ENCODE measurements at regions not wholly inside any gene's neighbourhood (a gene's known extent, or its start where the extent isn't known, plus 50 kb on each side); places are given as distances from the start of the nearest gene placed in this dataset.
"Not testable (repeated sequence)": the region's sequence is repeated elsewhere in the genome, so short reads cannot be mapped to it uniquely, and the experiment has no call there.

DNA sequence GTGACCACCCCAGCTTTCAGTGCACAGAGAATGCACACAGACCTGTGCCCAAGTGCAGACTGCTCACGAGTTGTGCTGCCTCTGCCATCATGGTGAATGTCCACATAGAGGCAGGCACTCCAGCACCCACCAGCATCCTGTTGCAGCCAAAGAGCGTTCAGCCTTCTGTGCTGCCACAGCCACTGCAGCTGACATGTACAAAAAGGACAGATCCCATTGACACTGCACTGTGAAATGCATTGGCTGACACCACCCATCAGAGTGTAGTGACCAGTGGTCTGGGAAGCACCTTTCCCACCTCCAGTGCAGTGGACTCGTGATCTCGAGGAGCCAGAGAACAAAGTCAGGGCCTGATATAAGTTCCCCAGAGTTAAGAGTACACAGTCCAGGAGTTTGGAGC is 260.3 kb downstream of the RAP2B start:
- no peak overlapping the region for H3K4me3 ChIP-seq
- H3K27ac ChIP-seq, result no peak overlapping the region

DNA sequence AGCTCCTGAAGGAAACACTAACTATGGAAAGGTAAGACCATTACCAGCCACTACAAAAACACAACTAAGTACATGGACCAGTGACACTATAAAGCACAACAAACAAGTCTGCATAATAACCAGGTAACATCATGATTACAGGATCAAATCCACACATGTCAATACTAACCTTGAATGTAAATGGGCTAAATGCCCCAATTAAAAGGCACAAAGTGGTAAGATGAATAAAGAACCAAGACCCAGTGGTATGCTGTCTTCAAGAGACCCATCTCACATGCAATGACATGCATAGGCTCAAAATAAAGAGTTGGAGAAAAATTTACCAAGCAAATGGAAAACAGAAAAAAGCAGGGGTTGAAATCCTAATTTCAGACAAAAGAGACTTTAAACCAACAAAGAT is 261.8 kb downstream of the RAP2B start:
- H3K4me3 ChIP-seq, result not testable (repeated sequence)

DNA sequence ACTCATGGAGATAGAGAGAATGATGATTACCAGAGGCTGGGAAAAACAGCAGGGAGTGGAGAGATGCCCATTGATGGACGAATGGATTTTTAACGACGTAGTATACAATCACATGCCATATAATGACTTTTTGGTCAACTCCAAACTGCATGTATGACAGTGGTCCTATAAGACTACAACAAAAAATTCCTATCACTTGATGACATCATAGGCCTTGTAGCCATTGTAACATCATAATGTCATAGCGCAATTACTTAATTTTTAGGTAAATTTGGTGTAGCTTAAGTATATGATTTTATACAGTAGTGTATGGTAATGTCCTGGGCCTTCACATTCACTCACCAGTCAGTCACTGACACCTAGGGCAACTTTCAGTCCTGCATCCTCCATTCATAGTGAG is 264.3 kb downstream of the RAP2B start:
- Histone ChIP-seq H3K4me3 (no peak overlapping the region), H3K27ac (no peak overlapping the region)

More for the DNA sequence above, 261.8 kb downstream of the RAP2B start:
- H3K27ac ChIP-seq, result not testable (repeated sequence)

DNA sequence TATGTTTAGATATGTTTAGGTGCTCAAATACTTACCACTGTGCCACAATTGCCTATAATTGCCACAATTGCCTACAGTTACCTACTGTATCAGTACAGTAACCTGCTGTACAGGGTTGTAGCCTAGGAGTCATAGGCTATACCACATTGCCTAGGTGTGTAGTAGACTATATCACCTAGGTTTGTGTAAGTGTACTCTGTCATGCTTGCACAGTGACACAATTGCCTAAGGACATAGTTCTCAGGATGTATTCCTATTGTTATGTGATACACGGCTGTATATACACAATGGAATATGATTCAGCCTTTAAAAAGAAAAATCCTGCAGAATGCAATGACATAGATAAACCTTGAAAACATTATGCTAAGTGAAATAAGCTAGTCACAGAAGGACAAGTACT is 264.8 kb downstream of the RAP2B start:
- Histone ChIP-seq H3K27ac (no peak overlapping the region), H3K4me3 (no peak overlapping the region)

DNA sequence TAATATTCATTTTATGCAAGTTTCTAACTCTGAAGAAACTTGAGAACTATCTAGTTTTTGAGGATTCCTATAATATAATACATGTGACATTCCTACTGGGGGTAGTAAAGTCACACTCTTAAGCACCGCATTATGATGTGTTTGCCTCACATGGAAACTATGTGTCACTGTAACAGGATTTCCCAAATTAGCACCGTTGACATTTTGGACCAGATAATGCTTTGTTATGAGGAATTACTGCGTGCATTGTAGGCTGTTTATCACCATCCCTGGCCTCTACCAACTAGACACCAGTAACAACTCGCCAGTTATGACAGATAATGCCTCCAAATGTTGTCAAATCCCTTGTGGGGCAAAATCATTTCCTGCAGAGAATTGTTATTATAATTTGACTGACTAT is 267.8 kb downstream of the RAP2B start:
- H3K27ac ChIP-seq, result peak overlapping the region in 1 of 21 experiments; percentile 37
- no peak overlapping the region for H3K4me3 ChIP-seq

DNA sequence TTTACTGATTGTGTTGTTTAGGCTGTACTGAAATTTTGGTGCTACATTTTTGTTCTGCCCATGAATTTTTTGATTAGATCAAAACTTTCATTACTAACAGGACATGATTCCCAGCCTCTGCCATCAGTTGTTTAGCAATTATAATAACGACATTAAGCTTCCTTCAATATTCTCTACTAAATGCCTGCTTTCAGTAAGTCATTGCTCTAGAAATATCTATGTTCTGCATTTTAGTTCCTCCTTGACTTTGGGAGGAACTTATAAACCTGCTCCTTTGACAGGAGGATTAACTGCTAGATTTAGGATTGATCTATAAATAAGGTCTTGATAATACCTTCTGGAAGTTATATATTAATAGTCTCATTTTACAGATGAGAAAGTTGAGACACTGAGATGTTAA is 269.1 kb downstream of the RAP2B start:
- Histone ChIP-seq H3K27ac (no peak overlapping the region), H3K4me3 (no peak overlapping the region)

DNA sequence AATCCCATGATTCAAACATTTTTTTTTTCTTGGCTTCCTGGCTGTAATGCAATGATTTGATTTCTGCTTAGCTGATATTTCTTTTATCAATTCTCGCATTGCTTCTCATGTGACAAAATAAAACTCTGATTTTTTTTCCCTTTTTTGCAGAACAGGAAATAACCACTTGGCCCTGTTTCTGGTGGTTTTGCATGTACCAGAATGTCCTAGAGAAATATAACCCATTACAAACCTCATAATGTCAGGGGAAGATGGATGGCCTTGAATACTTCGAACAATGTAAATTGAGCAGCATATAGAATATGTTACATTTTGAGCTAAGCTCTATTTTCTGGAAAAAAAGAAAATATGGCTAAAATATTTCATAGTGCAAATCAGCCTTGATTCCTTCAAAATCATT is 275.6 kb downstream of the RAP2B start:
- no peak overlapping the region for H3K4me3 ChIP-seq

DNA sequence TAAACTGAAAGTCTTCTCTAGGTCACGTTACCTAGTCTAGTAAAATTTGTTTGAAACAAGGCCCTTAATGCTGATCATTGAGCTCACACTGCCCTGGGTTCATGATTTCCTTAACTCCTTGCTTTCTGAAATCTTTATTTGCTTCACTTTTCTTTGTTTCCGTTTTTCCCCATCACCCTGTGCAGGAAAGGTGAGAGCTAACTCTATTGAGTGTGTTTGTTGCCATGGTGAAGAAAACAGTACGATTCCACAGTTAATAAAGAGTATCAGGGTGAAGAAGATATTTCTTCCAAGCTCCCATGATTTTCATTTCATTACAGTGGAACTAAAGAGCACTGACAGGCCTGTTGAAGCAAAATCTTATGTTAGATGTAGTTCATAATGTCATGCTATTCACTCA is 276.2 kb downstream of the RAP2B start:
- H3K4me3 ChIP-seq, result no peak overlapping the region
- no peak overlapping the region for H3K27ac ChIP-seq

More for the DNA sequence above, 275.6 kb downstream of the RAP2B start:
- H3K27ac ChIP-seq, result no peak overlapping the region

DNA sequence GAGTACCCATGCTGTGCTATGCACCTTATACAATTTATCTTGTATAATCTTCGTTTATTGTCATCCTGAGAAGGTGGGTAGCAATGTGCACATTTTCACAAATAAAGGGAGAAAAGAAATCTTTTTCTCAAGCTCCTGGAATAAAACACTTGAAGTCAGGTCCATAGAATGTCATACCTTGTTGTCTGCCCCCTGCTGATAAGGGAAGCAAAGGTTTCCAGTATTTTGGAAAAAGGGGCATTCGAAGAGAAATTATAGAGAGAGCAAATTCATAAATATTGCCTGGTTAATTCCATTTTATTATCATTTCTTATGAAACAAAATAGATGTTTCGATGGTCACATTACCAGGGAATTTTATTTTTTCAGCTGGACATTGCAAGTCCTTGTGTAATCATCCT is 277.8 kb downstream of the RAP2B start:
- Histone ChIP-seq H3K4me3 (no peak overlapping the region), H3K27ac (no peak overlapping the region)

DNA sequence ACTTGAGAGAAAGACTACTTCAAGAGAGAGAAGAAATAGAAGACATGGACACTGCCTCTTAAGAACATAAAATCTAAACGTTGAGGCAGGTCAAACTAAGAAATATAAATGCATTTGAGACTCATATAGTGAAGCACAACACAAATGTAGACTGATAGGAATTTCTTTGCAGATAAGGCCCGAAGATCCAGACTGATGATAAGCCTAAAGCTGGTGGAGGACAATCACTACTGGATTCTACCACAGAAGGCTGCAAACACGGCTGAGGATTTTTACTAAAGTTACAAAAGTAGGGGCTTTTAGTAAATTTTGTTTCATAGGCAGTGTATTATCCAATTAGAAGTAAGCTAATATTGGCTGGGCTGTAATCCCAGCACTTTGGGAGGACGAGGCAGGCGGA is 278.3 kb downstream of the RAP2B start:
- H3K4me3 ChIP-seq, result no peak overlapping the region
- H3K27ac ChIP-seq, result no peak overlapping the region

DNA sequence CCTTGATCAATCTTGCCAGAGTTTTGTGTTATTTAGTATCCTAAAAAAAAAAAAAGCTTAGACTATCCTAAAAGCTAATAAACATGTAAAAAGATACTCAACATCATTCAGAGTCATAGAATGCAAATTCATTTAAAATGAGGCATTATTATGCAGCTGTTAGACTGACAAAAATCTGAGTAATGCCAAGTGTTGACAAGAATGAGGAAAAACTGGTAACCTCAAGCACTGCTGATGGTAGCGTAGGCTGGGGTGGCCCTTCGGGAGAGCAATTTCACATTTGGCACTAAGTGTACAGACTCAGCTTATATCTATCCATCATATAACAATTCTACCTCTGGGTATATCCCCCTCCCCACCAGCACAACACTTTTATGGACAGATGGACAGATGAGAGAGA is 280.4 kb downstream of the RAP2B start:
- H3K27ac ChIP-seq, result no peak overlapping the region
- no peak overlapping the region for H3K4me3 ChIP-seq

DNA sequence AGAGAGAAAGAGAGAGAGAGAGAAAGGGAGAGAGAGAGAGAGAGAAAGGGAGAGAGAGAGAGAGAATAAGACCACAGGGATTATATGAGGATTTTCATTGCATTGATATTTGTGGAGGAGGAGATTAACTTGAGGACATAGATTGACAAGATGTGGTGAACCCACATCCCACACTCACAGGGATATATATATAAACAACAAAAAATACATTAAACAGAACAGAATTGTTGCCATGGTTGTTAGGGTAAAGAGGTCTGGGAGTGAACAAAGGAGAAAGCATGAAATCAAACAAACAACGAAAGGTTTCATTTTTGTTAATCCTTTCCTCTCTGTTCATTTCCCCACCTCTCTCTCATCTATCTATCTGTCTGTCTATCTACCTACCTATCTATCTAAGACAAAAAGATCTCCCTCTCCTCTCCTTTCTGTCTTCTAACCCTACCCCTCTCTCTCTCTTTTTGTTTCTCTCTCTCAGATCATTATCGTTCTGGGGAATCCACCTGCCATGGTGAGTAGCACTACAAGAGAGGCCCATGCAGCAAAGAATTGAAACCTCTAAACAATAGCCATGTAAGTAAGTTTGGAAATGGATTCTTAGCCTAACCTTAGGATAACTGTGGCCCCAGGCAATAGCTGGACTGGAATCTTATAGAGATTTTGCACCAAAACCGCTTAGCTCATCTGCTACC is 280.9 kb downstream of the RAP2B start:
- no peak overlapping the region for H3K27ac ChIP-seq
- no peak overlapping the region for H3K4me3 ChIP-seq

DNA sequence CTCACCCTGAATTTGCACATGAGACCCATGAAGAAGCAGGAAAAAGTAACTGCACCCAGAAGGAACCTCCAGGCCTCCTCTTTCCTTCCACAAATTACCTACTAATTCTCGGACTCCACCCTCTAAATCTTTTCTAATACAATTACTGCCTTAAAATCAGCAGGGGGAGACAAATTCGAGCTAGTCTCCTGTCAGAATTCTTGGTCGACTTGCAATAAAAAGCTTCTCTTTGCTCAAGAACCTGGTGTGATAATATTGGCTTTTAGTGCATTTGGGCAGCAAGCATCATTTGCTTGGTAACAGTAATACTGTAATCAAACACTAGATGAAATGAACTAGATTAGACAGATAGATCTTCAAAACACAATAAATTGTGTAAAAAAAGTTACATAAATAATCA is 281.9 kb downstream of the RAP2B start:
- no peak overlapping the region for H3K4me3 ChIP-seq
- no peak overlapping the region for H3K27ac ChIP-seq

DNA sequence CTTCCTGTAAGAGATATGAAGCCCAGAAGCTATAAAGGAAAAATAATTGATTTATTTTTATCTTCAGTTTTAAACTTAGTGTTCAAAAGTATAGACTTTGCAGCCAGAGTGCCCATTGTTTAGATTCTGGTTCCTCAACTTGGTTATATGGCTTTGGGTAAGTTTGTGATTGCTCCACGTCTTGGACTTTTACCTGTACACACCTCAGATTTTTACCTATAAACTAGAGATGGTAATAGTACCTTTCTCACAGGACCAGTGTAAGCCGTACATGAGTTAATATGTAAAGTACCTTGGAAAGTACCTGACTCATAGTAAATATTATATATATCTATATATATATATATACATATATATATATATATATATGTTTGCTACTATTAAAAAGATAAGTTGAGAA is 283.8 kb downstream of the RAP2B start:
- no peak overlapping the region for H3K4me3 ChIP-seq
- no peak overlapping the region for H3K27ac ChIP-seq

DNA sequence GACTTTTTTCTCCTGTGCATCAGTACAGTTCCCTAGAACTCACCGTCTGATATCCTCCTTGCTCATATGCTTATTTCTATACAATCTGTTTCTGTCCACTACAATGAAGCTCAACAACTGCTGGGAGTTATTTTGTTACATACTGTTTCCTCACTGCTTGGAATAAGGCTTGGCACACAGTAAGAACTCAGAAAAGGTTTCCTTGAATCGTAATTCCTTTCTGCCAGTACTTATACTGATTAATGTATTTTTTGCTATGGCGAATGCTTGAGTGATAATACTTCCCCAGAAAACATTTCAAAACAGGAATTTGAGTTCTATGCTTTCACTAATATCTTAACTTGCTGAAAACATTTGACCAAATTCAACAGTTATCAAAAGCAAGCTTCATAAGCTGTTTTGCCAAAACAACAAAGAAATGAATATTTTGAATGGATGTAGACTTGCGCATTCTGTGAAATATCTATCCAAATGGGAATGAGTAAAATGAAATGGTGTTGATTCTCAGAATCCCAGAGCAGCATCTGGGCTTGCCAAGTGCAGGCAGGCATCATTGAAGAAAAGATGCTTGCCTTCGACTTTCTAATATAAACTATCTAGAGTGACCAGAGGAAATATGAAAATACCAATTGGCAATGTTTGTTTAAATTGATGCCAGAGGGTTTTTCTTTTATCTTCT is 286.3 kb downstream of the RAP2B start:
- H3K4me3 ChIP-seq, result no peak overlapping the region
- no peak overlapping the region for H3K27ac ChIP-seq

DNA sequence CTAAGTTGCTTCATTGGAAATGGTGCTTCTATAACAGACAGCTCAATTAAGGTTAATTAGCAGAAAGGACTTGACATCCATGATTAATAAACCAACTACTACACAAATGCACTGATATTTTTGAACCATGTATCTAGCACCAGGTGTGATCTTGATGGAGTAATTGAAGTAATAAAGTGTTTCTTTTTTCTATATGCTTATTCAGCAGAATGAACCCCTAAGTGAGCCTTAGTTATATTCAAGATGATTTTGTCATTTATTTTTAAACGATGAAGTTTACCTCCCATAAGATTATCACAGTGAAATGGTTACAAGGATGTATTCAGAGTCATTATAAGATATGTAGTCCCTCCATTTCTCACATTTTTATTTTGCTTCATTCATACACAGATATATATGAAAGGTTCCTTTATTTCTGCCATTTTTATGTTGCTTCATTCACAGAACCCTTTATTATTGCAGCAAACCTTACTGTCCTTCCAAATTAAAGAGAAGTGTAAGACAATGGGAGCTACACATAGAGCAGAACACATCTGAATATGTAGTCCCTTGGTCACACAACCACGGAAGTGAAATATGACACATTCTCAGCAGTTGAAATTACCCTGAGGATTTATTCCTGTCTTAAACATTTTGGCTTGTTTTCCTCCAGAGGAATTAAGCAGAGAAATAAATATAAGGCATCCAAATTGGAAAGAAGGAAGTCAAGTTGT is 295.0 kb downstream of the RAP2B start:
- Histone ChIP-seq H3K4me3 (no peak overlapping the region), H3K27ac (no peak overlapping the region)

DNA sequence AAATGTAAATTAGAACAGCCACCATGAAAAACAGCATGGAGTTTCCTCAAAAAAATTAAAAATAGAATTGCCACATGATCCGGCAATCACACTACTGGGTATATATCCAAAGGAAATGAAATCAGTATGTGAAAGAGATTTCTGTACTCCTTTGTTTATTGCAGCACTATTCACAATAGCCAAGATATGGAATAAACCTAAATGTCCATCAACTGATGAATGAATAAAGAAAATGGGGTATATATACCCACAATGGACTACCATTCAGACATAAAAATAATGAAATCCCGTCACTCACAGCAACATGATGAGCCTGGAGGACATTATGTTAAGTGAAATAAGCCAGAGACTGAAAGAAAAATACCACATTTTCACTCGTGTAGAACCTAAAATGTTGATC is 296.9 kb downstream of the RAP2B start:
- H3K27ac ChIP-seq, result no peak overlapping the region
- no peak overlapping the region for H3K4me3 ChIP-seq

DNA sequence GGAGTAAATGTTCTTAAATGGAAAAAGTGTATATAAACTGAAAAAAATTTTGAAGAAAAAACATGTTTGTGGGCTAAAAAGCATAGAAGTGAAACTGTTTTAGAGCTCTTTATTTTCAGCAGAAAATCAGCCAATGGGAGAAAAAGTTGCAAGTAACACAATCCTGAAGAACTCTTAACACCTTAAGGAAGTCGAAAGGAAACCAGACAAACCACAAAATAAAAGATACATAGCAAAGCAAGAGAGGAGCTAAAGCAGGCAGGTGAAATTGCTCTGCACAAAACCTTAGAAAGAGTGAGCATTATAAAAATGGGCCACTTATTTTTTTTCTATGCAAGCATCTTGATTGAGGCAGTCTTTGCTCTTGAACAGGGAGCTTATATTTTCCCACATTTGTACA is 300.5 kb downstream of the RAP2B start:
- Histone ChIP-seq H3K27ac (no peak overlapping the region), H3K4me3 (no peak overlapping the region)

DNA sequence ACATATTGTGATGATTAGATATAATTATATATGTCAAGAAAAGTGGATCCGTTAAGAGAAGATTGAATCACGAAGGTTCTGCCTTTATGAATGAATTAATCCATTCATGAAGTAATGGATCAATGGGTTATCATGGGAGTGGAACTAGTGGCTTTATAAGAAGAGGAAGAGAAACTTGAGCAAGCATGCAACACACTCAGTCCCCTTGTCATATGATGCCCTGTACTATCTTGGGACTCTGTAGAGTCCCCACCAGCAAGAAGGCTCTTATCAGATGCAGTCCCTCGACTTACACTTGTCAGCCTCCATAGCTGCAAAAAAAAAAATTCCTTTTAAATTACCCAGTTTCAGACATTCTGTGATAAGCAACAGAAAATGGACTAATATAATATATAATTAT is 301.9 kb downstream of the RAP2B start:
- no peak overlapping the region for H3K27ac ChIP-seq

DNA sequence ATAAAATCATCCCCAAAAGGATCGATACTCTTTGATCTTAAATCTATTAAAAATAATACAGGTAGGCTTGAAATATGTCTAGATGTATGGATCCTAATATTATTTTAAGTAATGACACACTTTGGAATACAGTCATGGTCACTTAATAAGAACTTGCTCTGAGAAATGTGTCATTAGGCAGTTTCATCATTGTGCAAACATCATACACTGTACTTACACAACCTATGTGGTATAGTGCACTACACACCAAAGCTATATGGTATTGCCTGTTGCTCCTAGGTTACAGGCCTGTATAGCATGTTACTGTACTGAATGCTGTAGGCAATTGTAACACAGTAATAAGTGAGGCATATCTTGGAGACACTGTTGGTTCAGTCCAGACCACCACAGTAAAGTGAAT is 307.1 kb downstream of the RAP2B start:
- H3K4me3 ChIP-seq, result no peak overlapping the region
- no peak overlapping the region for H3K27ac ChIP-seq

More for the DNA sequence above, 301.9 kb downstream of the RAP2B start:
- H3K4me3 ChIP-seq, result no peak overlapping the region

DNA sequence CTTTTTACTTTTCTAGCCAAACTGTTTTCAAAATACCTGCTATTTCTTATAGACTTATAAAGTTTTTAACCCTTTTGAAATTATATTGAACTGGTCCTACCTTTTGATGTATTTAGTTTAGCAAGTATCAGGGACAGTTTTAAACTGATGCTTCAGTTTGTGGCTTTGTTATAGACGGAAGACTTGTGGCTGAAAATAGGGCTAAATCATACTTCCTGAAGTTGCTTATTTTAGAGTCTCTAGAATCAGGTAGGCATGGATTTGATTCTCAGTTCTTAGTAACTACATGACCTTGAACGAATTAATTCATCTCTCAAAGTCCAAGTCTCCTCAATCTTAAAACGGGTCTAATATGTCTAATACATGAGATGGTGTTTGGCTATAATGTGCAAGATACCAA is 322.8 kb downstream of the RAP2B start:
- H3K27ac ChIP-seq, result no peak overlapping the region
- no peak overlapping the region for H3K4me3 ChIP-seq
